ENCODE measurements at regions not wholly inside any gene's neighbourhood (a gene's known extent, or its start where the extent isn't known, plus 50 kb on each side); places are given as distances from the start of the nearest gene placed in this dataset.

DNA sequence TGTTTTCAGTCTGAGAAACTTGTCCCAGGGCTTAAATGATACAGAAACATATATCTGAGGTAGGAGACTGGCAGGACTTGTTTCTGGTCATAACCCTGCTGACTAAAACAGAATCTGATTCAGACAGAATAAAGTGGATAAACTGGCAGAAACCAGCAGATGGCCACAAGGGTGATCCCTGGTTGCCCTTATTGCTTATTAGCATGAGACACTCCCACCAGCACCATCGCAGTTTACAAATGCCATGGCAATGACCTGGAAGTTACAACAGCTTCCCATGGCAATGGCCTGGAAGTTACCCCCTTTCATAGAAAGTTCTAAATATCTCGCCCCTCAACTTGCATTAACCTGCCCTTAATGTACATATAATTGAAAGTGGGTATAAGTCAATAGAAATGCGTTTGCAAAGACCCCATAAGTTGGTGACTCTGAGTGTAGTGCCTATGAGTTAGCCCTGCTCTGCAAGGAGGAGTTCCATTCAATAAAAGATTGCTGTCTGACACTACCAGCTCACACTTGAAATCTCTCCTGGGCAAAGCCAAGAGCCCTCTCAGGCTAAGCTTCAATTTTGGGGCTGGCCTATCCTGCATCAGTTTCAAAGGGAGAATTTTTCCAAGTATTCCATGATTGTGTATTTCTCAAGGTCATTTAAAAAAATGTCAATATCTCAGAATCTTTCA lies 52.9 kb upstream of the PAGE5 start:
- no peak for TF ChIP-seq CTCF (IDR thresholded peaks at IDR 0.05; ENCODE audit: low read length)
- TF ChIP-seq EZH2 (IDR thresholded peaks at IDR 0.05; ENCODE audit: borderline replicate concordance, low read length): no peak
